ENCODE measurements at regions not wholly inside any gene's neighbourhood (a gene's known extent, or its start where the extent isn't known, plus 50 kb on each side); places are given as distances from the start of the nearest gene placed in this dataset.

DNA sequence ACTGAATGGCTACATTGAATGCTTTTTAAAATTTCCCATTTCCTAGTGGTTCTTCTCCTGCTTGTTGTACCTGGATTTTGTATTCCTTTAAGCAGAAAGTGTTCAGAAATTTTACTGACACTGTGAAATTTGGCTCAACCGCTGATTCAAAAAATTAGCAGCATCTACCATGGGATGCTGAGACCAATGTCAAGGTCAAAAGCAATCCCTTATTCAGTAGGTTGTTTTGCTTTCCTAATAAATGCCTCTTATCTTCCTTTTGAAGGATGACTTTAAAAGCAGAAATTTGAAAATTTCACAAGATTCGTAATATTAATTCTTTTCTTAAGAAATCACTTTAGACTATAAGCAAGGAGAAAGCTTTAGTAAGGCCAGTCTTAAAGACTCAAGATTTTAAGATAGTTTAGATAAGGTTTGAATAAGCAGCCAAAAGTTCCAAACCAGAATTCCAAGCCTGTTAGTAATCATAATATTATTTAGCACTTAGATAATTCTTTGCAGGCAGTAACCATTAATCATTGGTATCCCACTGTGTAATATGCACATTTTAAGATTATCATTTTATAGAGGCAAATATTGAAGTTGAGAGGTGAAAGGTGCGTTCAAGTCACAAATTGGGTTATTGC, 508.8 kb downstream of the ANKRD50 start:
- no peaks in the 10 kb centered on the region for H3K4me1 ChIP-seq
- no peaks in the 10 kb centered on the region for H3K9me3 ChIP-seq
- no peak overlapping the region for H3K4me3 ChIP-seq
- no peaks in the 10 kb centered on the region for H3K36me3 ChIP-seq
- ATAC-seq (ENCODE audit: low FRiP score in 2 of 2) = peak in 1 of 2 donors; percentile 67
- H3K27ac ChIP-seq = no peak overlapping the region
- WGBS, 2 donors = 83 to 87% methylated on average over 3 of the region's 3 CpGs
- DNase-seq = no peak
- no peaks in the 10 kb centered on the region for H3K27me3 ChIP-seq
- no peak for TF ChIP-seq POLR2AphosphoS5 (IDR thresholded peaks at IDR 0.05)
- TF ChIP-seq POLR2A (IDR thresholded peaks at IDR 0.05) = no peak
- TF ChIP-seq EP300 (IDR thresholded peaks at IDR 0.05) = no peak
- TF ChIP-seq, protein P1, sequence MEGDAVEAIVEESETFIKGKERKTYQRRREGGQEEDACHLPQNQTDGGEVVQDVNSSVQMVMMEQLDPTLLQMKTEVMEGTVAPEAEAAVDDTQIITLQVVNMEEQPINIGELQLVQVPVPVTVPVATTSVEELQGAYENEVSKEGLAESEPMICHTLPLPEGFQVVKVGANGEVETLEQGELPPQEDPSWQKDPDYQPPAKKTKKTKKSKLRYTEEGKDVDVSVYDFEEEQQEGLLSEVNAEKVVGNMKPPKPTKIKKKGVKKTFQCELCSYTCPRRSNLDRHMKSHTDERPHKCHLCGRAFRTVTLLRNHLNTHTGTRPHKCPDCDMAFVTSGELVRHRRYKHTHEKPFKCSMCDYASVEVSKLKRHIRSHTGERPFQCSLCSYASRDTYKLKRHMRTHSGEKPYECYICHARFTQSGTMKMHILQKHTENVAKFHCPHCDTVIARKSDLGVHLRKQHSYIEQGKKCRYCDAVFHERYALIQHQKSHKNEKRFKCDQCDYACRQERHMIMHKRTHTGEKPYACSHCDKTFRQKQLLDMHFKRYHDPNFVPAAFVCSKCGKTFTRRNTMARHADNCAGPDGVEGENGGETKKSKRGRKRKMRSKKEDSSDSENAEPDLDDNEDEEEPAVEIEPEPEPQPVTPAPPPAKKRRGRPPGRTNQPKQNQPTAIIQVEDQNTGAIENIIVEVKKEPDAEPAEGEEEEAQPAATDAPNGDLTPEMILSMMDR (IDR thresholded peaks at IDR 0.05) = no peak

DNA sequence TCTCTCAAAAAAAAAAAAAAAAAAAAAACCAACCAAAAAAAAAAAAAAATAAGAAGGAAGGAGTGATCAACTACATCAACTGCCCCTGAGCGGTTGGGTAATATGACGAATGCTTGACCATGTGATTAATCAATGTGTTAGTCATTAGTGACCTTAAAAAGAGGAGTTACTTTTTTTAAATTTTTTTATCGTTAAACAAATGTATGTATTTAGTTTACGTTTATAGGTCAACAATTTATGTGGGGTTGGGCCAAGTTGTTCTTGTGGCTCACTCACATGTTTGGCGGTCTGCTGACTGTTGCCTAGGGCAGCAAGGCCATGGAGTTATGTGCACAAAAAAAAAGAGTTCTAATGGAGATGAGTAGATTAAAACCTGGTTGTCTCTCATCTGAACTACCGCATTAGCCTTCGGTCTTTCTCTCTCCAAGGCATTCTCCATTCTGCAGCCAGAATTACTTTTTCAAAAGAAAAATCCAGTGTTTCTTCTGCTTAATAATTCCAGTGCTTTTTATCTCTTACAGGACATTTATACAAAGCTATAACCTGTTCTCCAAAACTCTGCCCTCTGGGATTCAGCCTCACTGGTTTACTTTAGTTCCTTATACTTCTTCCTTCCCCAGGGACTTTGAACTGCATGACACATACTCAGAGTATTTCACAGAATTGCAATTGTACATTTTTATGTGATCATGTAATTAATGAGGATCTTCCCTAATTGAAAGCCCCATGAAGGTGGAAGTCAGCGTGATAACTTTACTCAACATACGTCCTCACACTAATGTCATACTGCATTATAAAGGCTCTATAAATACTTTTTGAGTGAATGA, 505.5 kb downstream of the ANKRD50 start:
- no peak for ATAC-seq (ENCODE audit: low FRiP score in 2 of 2)
- Histone ChIP-seq H3K27me3 (no peaks in the 10 kb centered on the region), H3K4me1 (no peaks in the 10 kb centered on the region), H3K27ac (no peak overlapping the region), H3K4me3 (no peak overlapping the region), H3K36me3 (no peaks in the 10 kb centered on the region), H3K9me3 (no peaks in the 10 kb centered on the region)
- no peak for DNase-seq
- TF ChIP-seq POLR2AphosphoS5 (IDR thresholded peaks at IDR 0.05) (no peak), POLR2A (IDR thresholded peaks at IDR 0.05) (no peak), EP300 (IDR thresholded peaks at IDR 0.05) (no peak)
- TF ChIP-seq, protein P1 (IDR thresholded peaks at IDR 0.05) = no peak
- WGBS, 2 donors = 91 to 95% methylated on average over 9 of the region's 9 CpGs

DNA sequence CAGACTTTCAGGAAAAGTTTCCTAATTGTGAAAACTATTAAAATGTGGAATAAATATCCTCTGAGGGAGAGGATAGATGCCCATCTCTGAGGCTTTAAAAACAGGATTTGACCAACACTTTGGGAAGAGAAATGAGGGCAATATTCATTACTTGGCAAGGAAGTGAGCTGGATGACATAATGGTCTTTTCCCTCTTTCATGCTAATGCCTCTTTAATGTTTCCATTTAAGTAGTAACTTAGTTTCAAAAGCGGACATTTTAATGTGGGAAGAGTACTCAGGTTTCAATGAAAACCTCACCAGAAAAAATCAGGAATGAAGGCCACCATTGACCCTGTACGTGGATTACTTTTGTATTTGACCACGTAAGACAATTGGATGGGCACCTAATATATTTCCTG, 503.3 kb downstream of the ANKRD50 start:
- Histone ChIP-seq H3K4me3 (no peak overlapping the region), H3K36me3 (no peaks in the 10 kb centered on the region), H3K27ac (no peak overlapping the region), H3K4me1 (no peaks in the 10 kb centered on the region), H3K9me3 (no peaks in the 10 kb centered on the region), H3K27me3 (no peaks in the 10 kb centered on the region)
- 82 to 92% methylated on average over 3 of the region's 3 CpGs for WGBS, 2 donors
- ATAC-seq (ENCODE audit: low FRiP score in 2 of 2) (no peak), DNase-seq (no peak)
- TF ChIP-seq POLR2AphosphoS5 (IDR thresholded peaks at IDR 0.05) = no peak
- no peak for TF ChIP-seq EP300 (IDR thresholded peaks at IDR 0.05)
- TF ChIP-seq POLR2A (IDR thresholded peaks at IDR 0.05) = no peak
- TF ChIP-seq, protein P1 (IDR thresholded peaks at IDR 0.05) = no peak

DNA sequence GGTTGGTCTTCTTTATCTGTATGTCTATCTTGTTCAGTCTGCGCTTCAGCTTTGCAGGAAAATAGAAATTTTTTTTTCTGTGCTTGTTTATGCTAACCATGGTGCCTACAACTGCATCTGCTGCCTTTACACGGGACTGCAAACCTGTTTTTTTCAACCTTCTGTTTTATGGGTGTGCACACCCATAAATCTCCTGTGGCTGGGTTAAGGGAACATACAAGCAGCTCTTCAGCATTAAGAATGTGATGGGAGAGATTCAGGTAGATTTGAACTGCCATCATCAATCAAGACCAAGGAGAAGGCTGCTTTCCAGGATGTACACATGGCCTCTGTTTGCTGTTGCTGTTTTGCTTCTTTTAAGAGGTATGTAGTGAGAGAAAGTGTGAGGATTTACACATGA, 502.9 kb downstream of the ANKRD50 start:
- Histone ChIP-seq H3K9me3 (no peaks in the 10 kb centered on the region), H3K27me3 (no peaks in the 10 kb centered on the region), H3K36me3 (no peaks in the 10 kb centered on the region), H3K27ac (no peak overlapping the region), H3K4me3 (no peak overlapping the region), H3K4me1 (no peaks in the 10 kb centered on the region)
- WGBS, 2 donors = 67 to 70% methylated on average over 2 of the region's 2 CpGs
- TF ChIP-seq POLR2A (IDR thresholded peaks at IDR 0.05) = no peak
- no peak for TF ChIP-seq POLR2AphosphoS5 (IDR thresholded peaks at IDR 0.05)
- TF ChIP-seq, protein P1 (IDR thresholded peaks at IDR 0.05) = no peak
- no peak for TF ChIP-seq EP300 (IDR thresholded peaks at IDR 0.05)
- DNase-seq (no peak), ATAC-seq (ENCODE audit: low FRiP score in 2 of 2) (no peak)

All from upper lobe of left lung (tissue), 6 donors.